HepG2 (cell line): ENCODE measurements at regions not wholly inside any gene's neighbourhood (a gene's known extent, or its start where the extent isn't known, plus 50 kb on each side); places are given as distances from the start of the nearest gene placed in this dataset.

Source experiments
- AFF4 ChIP-seq: sonication (generic); formaldehyde crosslinking; IDR thresholded peaks from 2 replicates; pipeline ENCODE4 v1.4.0; 2020; ENCODE audit warnings: missing genetic modification reagents
- ARID3A ChIP-seq: IDR thresholded peaks from 2 replicates; pipeline ENCODE4 v1.6.1; 2012; ENCODE audit warnings: low read depth, low read length, improper control_type of control experiment
- CEBPB ChIP-seq: IDR thresholded peaks from 2 replicates; pipeline ENCODE4 v1.6.1; 2011; ENCODE audit warnings: low read depth, low read length, improper control_type of control experiment, borderline replicate concordance
- CEBPG ChIP-seq: IDR thresholded peaks from 2 replicates; pipeline ENCODE4 v1.6.1; 2016
- FOXJ3 ChIP-seq: sonication (generic); formaldehyde crosslinking; IDR thresholded peaks from 2 replicates; pipeline ENCODE4 v1.4.0; 2020; ENCODE audit warnings: missing genetic modification reagents, mild to moderate bottlenecking, borderline replicate concordance
- IRF2 ChIP-seq: IDR thresholded peaks from 2 replicates; pipeline ENCODE4 v1.6.1; 2018; ENCODE audit warnings: missing genetic modification reagents, missing compliant biosample characterization
- MTA1 ChIP-seq: sonication (generic); formaldehyde crosslinking; IDR thresholded peaks from 2 replicates; pipeline ENCODE4 v1.4.0; 2020; ENCODE audit warnings: missing genetic modification reagents, mild to moderate bottlenecking, borderline replicate concordance
- NAIF1 ChIP-seq: sonication (generic); formaldehyde crosslinking; IDR thresholded peaks from 2 replicates; pipeline ENCODE4 v1.5.0; 2020; ENCODE audit warnings: mild to moderate bottlenecking, missing genetic modification reagents, borderline replicate concordance
- NCOA1 ChIP-seq: sonication (generic); formaldehyde crosslinking; IDR thresholded peaks from 2 replicates; pipeline ENCODE4 v1.9.0; 2021; ENCODE audit warnings: missing genetic modification reagents
- NFKB2 ChIP-seq: sonication (generic); formaldehyde crosslinking; IDR thresholded peaks from 2 replicates; pipeline ENCODE4 v1.4.0; 2020; ENCODE audit warnings: missing genetic modification reagents, borderline replicate concordance
- TAF1 ChIP-seq: sonication (generic); formaldehyde crosslinking; IDR thresholded peaks from 2 replicates; pipeline ENCODE4 v1.4.0; 2020; ENCODE audit warnings: missing genetic modification reagents
- THRA ChIP-seq: sonication (generic); formaldehyde crosslinking; IDR thresholded peaks from 2 replicates; pipeline ENCODE4 v1.4.0; 2020; ENCODE audit warnings: missing genetic modification reagents, borderline replicate concordance
- ZNF124 ChIP-seq: sonication (generic); formaldehyde crosslinking; IDR thresholded peaks from 2 replicates; pipeline ENCODE4 v1.4.0; 2020; ENCODE audit warnings: missing genetic modification reagents
- ZNF446 ChIP-seq: sonication (generic); formaldehyde crosslinking; IDR thresholded peaks from 2 replicates; pipeline ENCODE4 v1.5.0; 2020; ENCODE audit warnings: mild to moderate bottlenecking, missing genetic modification reagents
- ZNF768 ChIP-seq: sonication (generic); formaldehyde crosslinking; IDR thresholded peaks from 2 replicates; pipeline ENCODE4 v1.4.0; 2020; ENCODE audit warnings: missing genetic modification reagents
- ZNF790 ChIP-seq: sonication (generic); formaldehyde crosslinking; IDR thresholded peaks from 2 replicates; pipeline ENCODE4 v1.8.0; 2022; ENCODE audit warnings: missing genetic modification reagents, mild to moderate bottlenecking, borderline replicate concordance
- TF ChIP-seq, protein P1 (sequence below): sonication (generic); formaldehyde crosslinking; IDR thresholded peaks from 2 replicates; pipeline ENCODE4 v1.4.0; 2020; ENCODE audit warnings: missing genetic modification reagents
- TF ChIP-seq, protein P2 (sequence below): sonication (generic); formaldehyde crosslinking; IDR thresholded peaks from 2 replicates; pipeline ENCODE4 v1.4.0; 2020; ENCODE audit warnings: missing genetic modification reagents

DNA sequence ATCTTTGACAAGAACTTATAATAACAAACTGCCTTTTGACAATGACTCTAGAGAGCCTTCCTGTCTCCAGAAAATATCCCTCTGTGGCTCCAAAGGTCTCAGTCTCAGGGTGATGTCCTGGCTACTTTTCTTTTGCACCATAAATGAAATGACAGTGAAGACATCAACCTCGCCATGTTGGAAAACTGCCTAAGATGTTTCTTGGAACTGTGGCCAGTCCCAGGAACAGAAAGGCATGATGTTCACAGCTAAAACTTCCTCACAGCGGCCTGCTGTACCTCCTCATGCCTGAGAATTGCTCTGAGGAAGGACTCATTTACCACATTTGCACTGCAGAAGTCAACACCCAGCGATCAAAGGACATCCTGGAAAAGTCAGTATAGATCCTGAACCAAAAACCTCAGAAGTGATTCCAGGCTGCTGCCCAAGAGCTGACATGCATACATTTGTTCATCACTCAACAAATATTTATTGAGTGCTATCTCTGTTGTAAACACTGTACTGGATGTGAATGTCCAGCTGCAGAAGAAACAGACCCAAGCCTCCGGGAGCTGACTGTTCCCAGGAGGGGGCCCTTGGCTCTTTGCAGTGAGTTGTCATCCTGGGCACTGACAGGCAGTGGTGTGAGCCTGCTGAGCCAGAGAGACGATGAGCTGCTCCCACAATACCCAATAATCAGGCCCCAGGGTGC lies 64.3 kb upstream of the ACSL3 start (continued):
- TF ChIP-seq IRF2: peak; percentile 97
- TF ChIP-seq NFKB2 (CRISPR knock-in tag): 0 out of 2 replicates have a peak, but pooled peaks have one; percentile 53
- peak; percentile 99 for TF ChIP-seq FOXJ3 (CRISPR knock-in tag)
- TF ChIP-seq ARID3A: peak; percentile 97; the same call in 1 of the 2 replicates
- peak; percentile 78 for TF ChIP-seq ZNF124
- no peak; the same call in 1 of the 2 replicates for TF ChIP-seq ZNF790 (CRISPR knock-in tag)
- peak; percentile 80; the same call in 1 of the 2 replicates for TF ChIP-seq MTA1 (CRISPR knock-in tag)
- peak; percentile 54; the same call in 1 of the 2 replicates for TF ChIP-seq TAF1 (CRISPR knock-in tag)
- peak; percentile 49; the same call in 1 of the 2 replicates for TF ChIP-seq CEBPB
- peak; percentile 92 for TF ChIP-seq CEBPG (CRISPR knock-in tag)
- 0 out of 2 replicates have a peak, but pooled peaks have one; percentile 37 for TF ChIP-seq ZNF768 (CRISPR knock-in tag)
- TF ChIP-seq ZNF446: no peak
- TF ChIP-seq, protein P1, sequence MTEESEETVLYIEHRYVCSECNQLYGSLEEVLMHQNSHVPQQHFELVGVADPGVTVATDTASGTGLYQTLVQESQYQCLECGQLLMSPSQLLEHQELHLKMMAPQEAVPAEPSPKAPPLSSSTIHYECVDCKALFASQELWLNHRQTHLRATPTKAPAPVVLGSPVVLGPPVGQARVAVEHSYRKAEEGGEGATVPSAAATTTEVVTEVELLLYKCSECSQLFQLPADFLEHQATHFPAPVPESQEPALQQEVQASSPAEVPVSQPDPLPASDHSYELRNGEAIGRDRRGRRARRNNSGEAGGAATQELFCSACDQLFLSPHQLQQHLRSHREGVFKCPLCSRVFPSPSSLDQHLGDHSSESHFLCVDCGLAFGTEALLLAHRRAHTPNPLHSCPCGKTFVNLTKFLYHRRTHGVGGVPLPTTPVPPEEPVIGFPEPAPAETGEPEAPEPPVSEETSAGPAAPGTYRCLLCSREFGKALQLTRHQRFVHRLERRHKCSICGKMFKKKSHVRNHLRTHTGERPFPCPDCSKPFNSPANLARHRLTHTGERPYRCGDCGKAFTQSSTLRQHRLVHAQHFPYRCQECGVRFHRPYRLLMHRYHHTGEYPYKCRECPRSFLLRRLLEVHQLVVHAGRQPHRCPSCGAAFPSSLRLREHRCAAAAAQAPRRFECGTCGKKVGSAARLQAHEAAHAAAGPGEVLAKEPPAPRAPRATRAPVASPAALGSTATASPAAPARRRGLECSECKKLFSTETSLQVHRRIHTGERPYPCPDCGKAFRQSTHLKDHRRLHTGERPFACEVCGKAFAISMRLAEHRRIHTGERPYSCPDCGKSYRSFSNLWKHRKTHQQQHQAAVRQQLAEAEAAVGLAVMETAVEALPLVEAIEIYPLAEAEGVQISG (CRISPR knock-in tag): peak; percentile 81
- TF ChIP-seq AFF4: no peak
- TF ChIP-seq, protein P2, sequence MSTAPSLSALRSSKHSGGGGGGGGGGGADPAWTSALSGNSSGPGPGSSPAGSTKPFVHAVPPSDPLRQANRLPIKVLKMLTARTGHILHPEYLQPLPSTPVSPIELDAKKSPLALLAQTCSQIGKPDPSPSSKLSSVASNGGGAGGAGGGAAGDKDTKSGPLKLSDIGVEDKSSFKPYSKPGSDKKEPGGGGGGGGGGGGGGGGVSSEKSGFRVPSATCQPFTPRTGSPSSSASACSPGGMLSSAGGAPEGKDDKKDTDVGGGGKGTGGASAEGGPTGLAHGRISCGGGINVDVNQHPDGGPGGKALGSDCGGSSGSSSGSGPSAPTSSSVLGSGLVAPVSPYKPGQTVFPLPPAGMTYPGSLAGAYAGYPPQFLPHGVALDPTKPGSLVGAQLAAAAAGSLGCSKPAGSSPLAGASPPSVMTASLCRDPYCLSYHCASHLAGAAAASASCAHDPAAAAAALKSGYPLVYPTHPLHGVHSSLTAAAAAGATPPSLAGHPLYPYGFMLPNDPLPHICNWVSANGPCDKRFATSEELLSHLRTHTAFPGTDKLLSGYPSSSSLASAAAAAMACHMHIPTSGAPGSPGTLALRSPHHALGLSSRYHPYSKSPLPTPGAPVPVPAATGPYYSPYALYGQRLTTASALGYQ (CRISPR knock-in tag): peak; percentile 98
- peak; percentile 75; the same call in 1 of the 2 replicates for TF ChIP-seq NAIF1
- peak; percentile 97 for TF ChIP-seq THRA
- TF ChIP-seq NCOA1 (CRISPR knock-in tag): peak; percentile 29; the same call in 1 of the 2 replicates
